HepG2 (cell line): ENCODE measurements at regions not wholly inside any gene's neighbourhood (a gene's known extent, or its start where the extent isn't known, plus 50 kb on each side); places are given as distances from the start of the nearest gene placed in this dataset.

Experiments
- ATAC-seq: fragments of 200-7000 bp; cut with Tn5 transposase; 3 replicates; pipeline ENCODE4 v1.9.1; 2020; ENCODE audit warnings: mild to moderate bottlenecking, moderate library complexity
- BruUV-seq: library from RNA; stranded (reverse); fragments of 400-500 nt; replicated peaks from 2 replicates; lab custom pipeline; 2021; lab: Mats Ljungman, UMichigan
- CTCF ChIA-PET: fragments of 300-600 bp; formaldehyde crosslinking; extraction: SDS; loops from one replicate; lab custom pipeline; 2021; ENCODE audit warnings: low total read pairs, inconsistent platforms, low intra/inter-chr PET ratio; lab: Yijun Ruan, JAX
- POLR2A ChIA-PET: fragments of 350-600 bp; sonication (Branson Sonifier 250); formaldehyde crosslinking; loops from one replicate; lab custom pipeline; 2020; ENCODE audit warnings: antibody characterized with exemption, inconsistent platforms; lab: Yijun Ruan, JAX
- DNase-seq: peaks from one replicate; pipeline ENCODE4 v3.0.0-alpha.2; 2015; ENCODE audit warnings: low spot score
- FAIRE-seq: peaks from 3 replicates; lab custom pipeline; 2011; peaks lifted over from hg19 to GRCh38; lab: Jason Lieb, UNC
- H2AFZ ChIP-seq: one replicate; pipeline ENCODE4 v1.6.1; 2011; ENCODE audit warnings: low read length, inconsistent platforms
- H3K27ac ChIP-seq: fragments of 300-600 bp; 3 replicates; pipeline ENCODE4 v1.8.0; 2011; ENCODE audit warnings: mixed run types, mild to moderate bottlenecking, mixed read lengths, low read length, inconsistent platforms; ENCODE audit not compliant: insufficient read depth; ENCODE audit errors: extremely low read length
- H3K27me3 ChIP-seq, 2 experiments: fragments of 200-600 bp in 1 of 2; 2 replicates in 1 of 2; 3 replicates in 1 of 2; pipeline versions ENCODE4 v1.6.0 to v1.8.0; 2011; ENCODE audit warnings: low read length in 2 of 2, mild to moderate bottlenecking in 2 of 2, moderate library complexity in 2 of 2, inconsistent platforms in 1 of 2; ENCODE audit not compliant: insufficient read depth in 2 of 2, control insufficient read depth in 1 of 2
- H3K36me3 ChIP-seq, 2 experiments: fragments of 200-600 bp in 1 of 2; replicated peaks in 1 of 2; 2 replicates in 1 of 2; 3 replicates in 1 of 2; pipeline versions ENCODE4 v1.5.1 to v1.8.0; 2011; ENCODE audit warnings: low read length in 2 of 2, inconsistent platforms in 1 of 2; ENCODE audit not compliant: insufficient read depth in 2 of 2, control insufficient read depth in 1 of 2
- H3K4me1 ChIP-seq: 2 replicates; pipeline ENCODE4 v1.5.1; 2012; ENCODE audit warnings: low read length, inconsistent platforms; ENCODE audit not compliant: insufficient read depth
- H3K4me2 ChIP-seq: 2 replicates; pipeline ENCODE4 v1.6.0; 2011; ENCODE audit warnings: low read depth, low read length, inconsistent platforms
- H3K4me3 ChIP-seq, 3 experiments: fragments of 200-600 bp in 1 of 3; sonication (generic), shearing (Covaris generic) in 1 of 3; replicated peaks in 1 of 3; 2 replicates each; pipeline ENCODE4 v1.5.1; 2011 to 2016; ENCODE audit warnings: low read length in 3 of 3, inconsistent platforms in 2 of 3, low read depth in 2 of 3, mild to moderate bottlenecking in 2 of 3, control low read depth in 1 of 3, mixed read lengths in 1 of 3; ENCODE audit not compliant: insufficient read depth in 1 of 3
- H3K79me2 ChIP-seq: one replicate; pipeline ENCODE4 v1.6.1; 2011; ENCODE audit warnings: low read length, inconsistent platforms; ENCODE audit not compliant: insufficient read depth
- H3K9ac ChIP-seq: 2 replicates; pipeline ENCODE4 v1.6.0; 2011; ENCODE audit warnings: mild to moderate bottlenecking, low read depth, low read length, inconsistent platforms; ENCODE audit not compliant: insufficient read depth
- H3K9me3 ChIP-seq: 2 replicates; pipeline ENCODE4 v1.5.1; 2012; ENCODE audit warnings: mild to moderate bottlenecking, low read length
- H4K20me1 ChIP-seq: 2 replicates; pipeline ENCODE4 v1.6.0; 2011; ENCODE audit warnings: inconsistent platforms, mild to moderate bottlenecking, low read length, moderate library complexity; ENCODE audit not compliant: insufficient read depth
- MTA3 ChIP-seq: sonication (generic); formaldehyde crosslinking; IDR thresholded peaks from 2 replicates; pipeline ENCODE4 v1.4.0; 2020; ENCODE audit warnings: missing genetic modification reagents
- TSC22D2 ChIP-seq: sonication (generic); formaldehyde crosslinking; IDR thresholded peaks from 2 replicates; pipeline ENCODE4 v1.5.1; 2020; ENCODE audit warnings: missing genetic modification reagents, mild to moderate bottlenecking, borderline replicate concordance
- ZNF3 ChIP-seq: IDR thresholded peaks from 2 replicates; pipeline ENCODE4 v1.7.0; 2017; ENCODE audit warnings: inconsistent platforms
- ZNF652 ChIP-seq: IDR thresholded peaks from 2 replicates; pipeline ENCODE4 v1.6.1; 2016; ENCODE audit warnings: low read depth, borderline replicate concordance
- ZNF737 ChIP-seq: sonication (generic); formaldehyde crosslinking; IDR thresholded peaks from 2 replicates; pipeline ENCODE4 v1.5.0; 2020; ENCODE audit warnings: missing genetic modification reagents, mild to moderate bottlenecking, borderline replicate concordance
- ZNF790 ChIP-seq: sonication (generic); formaldehyde crosslinking; IDR thresholded peaks from 2 replicates; pipeline ENCODE4 v1.8.0; 2022; ENCODE audit warnings: missing genetic modification reagents, mild to moderate bottlenecking, borderline replicate concordance
- WGBS: methylation state at CpG from one replicate; pipeline ENCODE4 v1.1.6; 2017; ENCODE audit warnings: low lambda C conversion rate; 5-methylcytosine and 5-hydroxymethylcytosine counted together
- in situ Hi-C: cut with HindIII; loops from 2 replicates; pipeline ENCODE4 v1.10.0; 2017; ENCODE audit warnings: low pct_unique_long_range_greater_than_20kb; ENCODE audit not compliant: extremely low pct_ligation_motif_present
- intact Hi-C: fragments of 100-400 bp; cut with micrococcal nuclease; formaldehyde crosslinking; loops from one replicate; pipeline ENCODE4 v1.10.0; 2022; ENCODE audit not compliant: unreplicated experiment
- TF ChIP-seq, protein P1 (sequence below): IDR thresholded peaks from 2 replicates; pipeline ENCODE4 v1.6.1; 2016; ENCODE audit warnings: mild to moderate bottlenecking, missing biosample characterization, missing genetic modification reagents

DNA sequence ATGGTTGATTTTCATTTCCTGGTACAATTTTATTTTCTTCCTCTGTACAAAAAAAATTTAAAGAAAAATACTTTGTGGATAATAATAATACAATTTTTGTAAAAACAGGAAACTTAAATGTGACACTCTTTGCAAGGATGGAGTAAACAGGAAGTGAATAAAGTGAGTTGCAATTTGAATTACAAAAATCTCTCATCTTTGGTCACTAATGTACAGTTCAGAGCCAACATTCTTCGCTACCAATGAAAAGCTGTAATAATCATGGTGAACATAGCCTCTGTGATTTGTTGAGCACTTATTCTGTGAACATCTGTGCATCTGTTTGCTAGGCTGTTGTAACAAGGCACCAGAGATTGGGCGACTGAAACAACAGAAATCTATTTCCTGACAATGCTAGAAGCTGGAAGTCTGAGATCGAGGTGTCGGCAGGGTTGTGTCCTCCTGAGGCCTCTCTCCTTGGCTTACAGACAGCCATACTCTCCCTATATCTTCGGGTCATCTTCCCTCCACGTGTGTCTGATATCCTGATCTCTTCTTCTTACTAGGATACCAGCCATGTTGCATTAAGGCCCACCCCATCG is 295.3 kb upstream of the KLF6 start:
- in situ Hi-C loops: no loop called here
- 24% methylated on average over 7 of the region's 7 CpGs for WGBS
- no peak for FAIRE-seq

DNA sequence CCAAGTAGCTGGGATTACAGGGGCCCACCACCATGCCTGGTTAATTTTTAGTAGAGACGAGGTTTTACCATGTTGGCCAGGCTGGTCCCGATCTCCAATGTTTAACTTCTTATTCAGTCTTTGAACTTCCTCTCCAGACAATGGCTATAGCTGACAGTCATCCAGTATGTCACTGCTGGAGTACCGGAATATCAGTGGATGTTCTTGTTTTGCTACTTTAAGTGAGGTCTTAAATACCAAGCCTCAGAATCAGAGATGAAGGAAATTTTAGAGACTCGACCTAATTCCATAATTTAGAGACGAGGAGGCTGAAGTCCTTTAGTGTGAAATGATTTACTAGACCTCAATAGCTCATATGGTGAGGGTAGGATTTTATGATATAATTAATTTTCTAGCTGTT is 294.8 kb upstream of the KLF6 start:
- Histone ChIP-seq H3K4me3 (no peak overlapping the region), H3K27me3 (peaks cover 2 to 26% of the 10 kb centered on the region in 2 experiments; a peak in 3 of 5 replicates), H2AFZ (no peak overlapping the region), H3K4me1 (no peaks in the 10 kb centered on the region), H3K9ac (no peak overlapping the region), H3K79me2 (no peaks in the 10 kb centered on the region), H4K20me1 (no peaks in the 10 kb centered on the region), H3K4me2 (no peak overlapping the region), H3K9me3 (no peaks in the 10 kb centered on the region), H3K36me3 (no peaks in the 10 kb centered on the region), H3K27ac (no peak overlapping the region)
- ATAC-seq: no peak
- no peak for FAIRE-seq
- ChIA-PET POLR2A (no interaction called here), CTCF (no interaction called here)
- TF ChIP-seq MTA3 (CRISPR knock-in tag): no peak
- no peak for TF ChIP-seq ZNF737
- 2% methylated on average over 5 of the region's 5 CpGs for WGBS
- BruUV-seq: no TSS peak
- intact Hi-C loops (no loop called here), in situ Hi-C loops (no loop called here)
- no peak for DNase-seq

More for the DNA sequence above, 295.3 kb upstream of the KLF6 start:
- H3K9me3 ChIP-seq: no peaks in the 10 kb centered on the region
- DNase-seq (no peak), ATAC-seq (no peak)
- no peak overlapping the region for H3K27ac ChIP-seq
- TF ChIP-seq ZNF3 (no peak), ZNF790 (CRISPR knock-in tag) (no peak), TSC22D2 (CRISPR knock-in tag) (no peak), ZNF652 (no peak)
- TF ChIP-seq, protein P1, sequence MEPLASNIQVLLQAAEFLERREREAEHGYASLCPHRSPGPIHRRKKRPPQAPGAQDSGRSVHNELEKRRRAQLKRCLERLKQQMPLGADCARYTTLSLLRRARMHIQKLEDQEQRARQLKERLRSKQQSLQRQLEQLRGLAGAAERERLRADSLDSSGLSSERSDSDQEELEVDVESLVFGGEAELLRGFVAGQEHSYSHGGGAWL (CRISPR knock-in tag): no peak
- no TSS peak for BruUV-seq
- no peaks in the 10 kb centered on the region for H3K79me2 ChIP-seq
- CTCF ChIA-PET: no interaction called here
- intact Hi-C loops: no loop called here
- H3K27me3 ChIP-seq: peaks cover 2 to 26% of the 10 kb centered on the region in 2 experiments; a peak in 3 of 5 replicates
- H2AFZ ChIP-seq: no peak overlapping the region
- no peak overlapping the region for H3K9ac ChIP-seq
- H3K4me2 ChIP-seq: no peak overlapping the region
- no peaks in the 10 kb centered on the region for H3K4me1 ChIP-seq
- POLR2A ChIA-PET: no interaction called here
- H3K4me3 ChIP-seq: no peak overlapping the region
- no peaks in the 10 kb centered on the region for H3K36me3 ChIP-seq
- no peaks in the 10 kb centered on the region for H4K20me1 ChIP-seq
